ENCODE measurements at regions not wholly inside any gene's neighbourhood (a gene's known extent, or its start where the extent isn't known, plus 50 kb on each side); places are given as distances from the start of the nearest gene placed in this dataset.
"Not testable (repeated sequence)": the region's sequence is repeated elsewhere in the genome, so short reads cannot be mapped to it uniquely, and the experiment has no call there.

GRCh38 chr12:83665634-83666218 lies 979.0 kb downstream of the TMTC2 start:
- FAIRE-seq: no peak
- DNase-seq (ENCODE audit: insufficient read length, low spot score): no peak

DNA sequence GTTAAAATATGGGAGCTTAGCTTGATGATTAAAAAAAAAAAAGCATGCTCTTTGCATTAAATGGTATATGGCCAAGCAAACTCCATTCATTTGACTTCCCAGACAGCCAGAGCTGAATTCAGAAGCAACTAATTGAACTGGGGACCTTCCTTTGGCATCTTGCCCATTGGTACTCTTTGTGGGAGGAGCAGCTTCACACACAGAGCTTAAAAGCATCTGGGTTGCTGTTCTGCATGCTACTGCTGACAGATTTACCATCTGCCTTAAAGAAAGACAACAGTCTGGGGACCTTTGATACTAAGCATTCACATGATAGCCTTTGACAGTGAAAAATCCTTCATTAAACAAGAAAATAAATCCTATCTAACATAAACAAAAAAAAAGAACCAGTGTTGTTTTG lies 977.9 kb downstream of the TMTC2 start:
- DNase-seq (ENCODE audit: insufficient read length, low spot score) (no peak), FAIRE-seq (no peak)

- no peak for DNase-seq (ENCODE audit: insufficient read length, low spot score)
Observed at GRCh38 chr12:83660727-83661358, 974.1 kb downstream of the TMTC2 start.

GRCh38 chr12:83659321-83659720 lies 972.6 kb downstream of the TMTC2 start:
- no peak for FAIRE-seq

More at GRCh38 chr12:83660727-83661358, 974.1 kb downstream of the TMTC2 start:
- no peak for FAIRE-seq

DNA sequence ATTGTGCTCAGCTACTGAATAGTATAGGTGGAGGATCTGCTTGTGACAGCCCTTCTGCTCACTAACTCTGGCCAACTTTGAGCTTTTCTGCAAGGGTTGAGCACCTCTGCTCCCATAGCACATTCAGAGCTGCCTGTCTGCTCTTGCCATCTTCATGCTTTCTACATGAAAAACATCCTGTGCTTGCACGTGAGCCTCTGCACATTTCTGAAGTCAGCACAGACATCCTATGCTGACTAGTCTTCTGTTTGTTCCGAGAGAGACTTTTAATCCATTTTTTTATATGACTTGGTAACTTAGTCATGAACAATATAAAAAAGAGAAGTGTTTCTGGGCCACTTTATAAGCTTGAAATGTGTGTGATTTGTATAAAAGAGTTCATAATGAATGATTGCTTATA lies 969.3 kb downstream of the TMTC2 start:
- FAIRE-seq (no peak), DNase-seq (ENCODE audit: insufficient read length, low spot score) (no peak)

More at GRCh38 chr12:83659321-83659720, 972.6 kb downstream of the TMTC2 start:
- no peak for DNase-seq (ENCODE audit: insufficient read length, low spot score)

- FAIRE-seq (no peak), DNase-seq (ENCODE audit: insufficient read length, low spot score) (no peak)
Observed at GRCh38 chr12:83642205-83642604, 955.5 kb downstream of the TMTC2 start.

GRCh38 chr12:83641789-83642188 lies 955.1 kb downstream of the TMTC2 start:
- FAIRE-seq: no peak
- no peak for DNase-seq (ENCODE audit: insufficient read length, low spot score)

DNA sequence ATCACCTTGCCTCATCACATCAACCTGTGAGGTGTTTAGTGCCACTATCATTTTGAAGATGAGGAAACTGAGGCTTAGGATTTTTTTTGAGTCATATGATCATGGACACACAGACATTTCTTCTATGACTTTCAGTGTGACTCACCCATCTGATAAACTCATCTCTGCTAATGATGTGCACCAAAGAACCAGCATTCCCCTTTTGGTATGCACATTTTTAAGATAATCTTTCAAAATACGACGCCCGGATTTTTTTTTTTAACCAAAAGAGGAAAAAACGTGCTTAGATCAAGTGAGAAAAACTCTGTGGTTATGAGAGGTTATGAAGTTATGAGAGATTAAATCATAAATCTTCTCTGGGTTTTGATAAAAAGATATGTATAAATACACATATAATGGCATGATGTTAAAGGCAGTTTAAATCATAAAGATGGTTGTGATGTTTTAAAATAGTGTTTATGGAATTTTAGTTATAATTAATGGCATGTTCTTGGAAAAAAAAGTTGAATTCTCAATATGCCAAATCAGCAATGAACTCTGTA lies 948.1 kb downstream of the TMTC2 start:
- FAIRE-seq: no peak
- no peak for DNase-seq (ENCODE audit: insufficient read length, low spot score)

DNA sequence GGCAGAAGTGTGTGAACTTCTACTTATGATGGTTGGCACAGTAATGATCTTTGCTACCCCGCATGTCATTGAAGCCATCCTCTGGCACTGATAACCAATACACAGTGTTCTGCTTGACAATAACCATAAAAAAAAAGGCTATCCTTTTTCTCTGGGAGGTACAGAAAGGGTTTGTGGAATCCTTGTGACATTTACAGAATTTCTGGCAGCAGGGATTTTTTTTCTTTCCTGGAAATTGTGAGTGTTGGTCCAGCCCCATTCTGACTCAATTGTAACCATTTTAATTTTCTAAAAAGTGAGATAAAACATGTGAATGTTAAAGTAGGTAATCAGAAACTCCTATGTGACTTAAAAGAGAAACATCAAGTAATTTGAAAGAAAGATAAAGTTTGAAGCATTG lies 943.8 kb downstream of the TMTC2 start:
- no peak for FAIRE-seq

GRCh38 chr12:83629931-83630330 lies 943.2 kb downstream of the TMTC2 start:
- FAIRE-seq (no peak), DNase-seq (ENCODE audit: insufficient read length, low spot score) (no peak)

More for the DNA sequence above, 943.8 kb downstream of the TMTC2 start:
- DNase-seq (ENCODE audit: insufficient read length, low spot score): no peak

- FAIRE-seq (no peak), DNase-seq (ENCODE audit: insufficient read length, low spot score) (no peak)
Observed at GRCh38 chr12:83622205-83622604, 935.5 kb downstream of the TMTC2 start.

DNA sequence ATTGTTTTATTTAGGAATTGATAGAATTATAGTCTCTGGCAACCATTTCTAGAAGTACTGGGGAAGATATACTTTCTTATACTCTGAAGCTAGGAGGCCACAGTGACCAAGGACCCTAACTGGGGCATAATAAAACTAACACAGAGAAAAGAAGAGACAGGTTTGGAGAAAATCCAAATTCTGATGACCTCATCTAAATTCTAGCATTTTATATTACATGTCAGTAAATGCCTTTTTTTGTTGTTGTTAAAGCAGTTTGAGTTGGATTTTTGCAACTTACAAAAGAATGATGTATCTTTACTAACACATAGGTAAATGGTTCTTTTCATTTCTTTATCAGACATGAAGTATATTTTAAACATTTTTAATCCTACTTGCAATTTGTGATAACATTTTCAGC lies 933.3 kb downstream of the TMTC2 start:
- no peak for DNase-seq (ENCODE audit: insufficient read length, low spot score)
- no peak for FAIRE-seq

DNA sequence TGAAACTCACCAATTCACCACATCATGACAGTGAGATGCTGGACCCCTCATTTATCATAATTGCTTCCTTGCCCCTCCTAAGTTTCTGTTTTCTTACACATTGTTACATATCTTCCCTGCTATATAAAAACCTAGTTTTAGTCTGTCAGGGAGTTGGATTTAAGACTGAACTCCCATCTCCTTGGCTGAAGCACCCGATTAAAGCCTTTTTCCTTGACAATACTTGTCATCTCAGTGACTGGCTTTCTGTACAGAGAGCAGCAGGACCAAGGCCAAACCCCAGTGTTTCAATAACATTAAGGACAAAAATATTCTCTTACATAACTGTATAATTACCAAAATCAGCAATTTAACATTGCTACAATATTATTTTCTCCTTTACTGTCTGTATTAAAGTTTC lies 928.4 kb downstream of the TMTC2 start:
- FAIRE-seq: no peak
- DNase-seq (ENCODE audit: insufficient read length, low spot score): no peak

- DNase-seq (ENCODE audit: insufficient read length, low spot score) (no peak), FAIRE-seq (no peak)
Observed at GRCh38 chr12:83613586-83614110, 926.9 kb downstream of the TMTC2 start.

DNA sequence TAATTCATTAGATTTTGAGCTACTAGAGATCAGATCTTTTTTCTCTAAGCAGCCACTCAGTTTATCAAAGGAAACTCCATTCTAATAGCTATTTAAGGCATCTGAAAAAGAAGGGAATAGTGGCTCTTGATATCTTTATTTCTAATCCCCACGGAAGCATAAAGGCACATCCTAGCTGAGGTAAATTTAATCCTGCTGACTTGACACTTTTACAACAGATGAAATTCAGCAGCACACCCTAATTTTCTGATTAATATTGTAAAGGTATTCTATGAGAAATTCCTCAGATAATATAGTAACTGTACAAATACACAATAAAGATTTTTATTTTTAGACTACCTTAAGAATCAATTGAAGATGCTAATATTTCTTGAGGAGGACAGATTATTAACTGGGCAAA lies 916.4 kb downstream of the TMTC2 start:
- no peak for FAIRE-seq
- DNase-seq (ENCODE audit: insufficient read length, low spot score): no peak

DNA sequence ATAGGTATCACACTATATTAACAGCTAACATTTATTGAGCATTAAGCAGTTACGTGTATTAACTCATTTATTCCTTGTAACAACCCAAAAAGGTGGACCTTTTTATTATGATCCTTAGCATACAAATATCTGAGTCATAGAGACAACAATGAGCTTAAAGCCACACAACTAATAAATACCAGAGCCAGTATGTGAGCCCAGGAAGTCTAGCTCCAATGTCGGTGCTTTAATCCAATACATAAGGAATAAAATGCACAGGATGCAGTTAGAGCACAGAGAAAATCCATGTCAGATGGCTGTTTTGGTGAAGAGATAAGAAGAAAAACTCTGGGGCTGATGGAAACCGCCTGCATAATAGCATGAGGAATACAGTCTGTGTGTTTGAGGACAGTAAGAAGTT lies 888.6 kb downstream of the TMTC2 start:
- no peak for FAIRE-seq
- DNase-seq (ENCODE audit: insufficient read length, low spot score): no peak

- FAIRE-seq (no peak), DNase-seq (ENCODE audit: insufficient read length, low spot score) (no peak)
Observed at GRCh38 chr12:83574142-83574541, 887.4 kb downstream of the TMTC2 start.

GRCh38 chr12:83573671-83574070 lies 887.0 kb downstream of the TMTC2 start:
- FAIRE-seq (no peak), DNase-seq (ENCODE audit: insufficient read length, low spot score) (no peak)

DNA sequence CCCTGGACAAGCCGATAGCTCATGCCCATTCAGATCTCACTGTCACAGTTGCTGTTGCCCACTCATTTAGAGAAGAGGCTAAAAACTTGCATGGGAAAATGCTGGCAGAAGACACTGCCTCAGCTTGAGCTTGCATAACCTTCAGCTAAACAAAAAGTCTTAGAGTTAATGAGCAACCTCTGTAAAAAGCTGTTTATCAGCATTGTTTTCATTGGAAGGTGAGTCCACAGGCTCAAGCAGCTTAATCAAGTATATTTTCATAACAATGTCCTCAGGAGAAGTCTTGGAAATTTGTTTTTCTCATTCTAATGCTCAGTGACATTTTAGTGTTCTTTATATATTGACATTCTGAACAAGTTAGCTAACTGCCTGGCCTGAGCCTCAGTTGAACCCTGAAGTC lies 872.9 kb downstream of the TMTC2 start:
- FAIRE-seq: no peak

GRCh38 chr12:83556040-83556439 lies 869.3 kb downstream of the TMTC2 start:
- FAIRE-seq; DNase-seq (ENCODE audit: insufficient read length, low spot score): not testable (repeated sequence)

More for the DNA sequence above, 872.9 kb downstream of the TMTC2 start:
- DNase-seq (ENCODE audit: insufficient read length, low spot score): no peak

- DNase-seq (ENCODE audit: insufficient read length, low spot score) (no peak), FAIRE-seq (no peak)
Observed at GRCh38 chr12:83541446-83541845, 854.7 kb downstream of the TMTC2 start.

GRCh38 chr12:83538361-83538965 lies 851.8 kb downstream of the TMTC2 start:
- no peak for DNase-seq (ENCODE audit: insufficient read length, low spot score)
- no peak for FAIRE-seq
